IMR-90 (cell line): ENCODE measurements at regions not wholly inside any gene's neighbourhood (a gene's known extent, or its start where the extent isn't known, plus 50 kb on each side); places are given as distances from the start of the nearest gene placed in this dataset.

Experiments used
- ATAC-seq: fragments of 200-7000 bp; cut with Tn5 transposase; 2 replicates; pipeline ENCODE4 v1.9.1; 2020; ENCODE audit warnings: low read depth, mild to moderate bottlenecking, moderate library complexity
- BruUV-seq: library from RNA; stranded (reverse); fragments of 400-500 nt; replicated peaks from 2 replicates; lab custom pipeline; 2021; lab: Mats Ljungman, UMichigan
- CTCF ChIA-PET: fragments of 300-600 bp; formaldehyde crosslinking; extraction: SDS; loops from one replicate; lab custom pipeline; 2021; ENCODE audit warnings: antibody characterized with exemption; lab: Yijun Ruan, JAX
- POLR2A ChIA-PET: fragments of 300-600 bp; sonication (Branson Sonifier 250); formaldehyde crosslinking; loops from one replicate; lab custom pipeline; 2022; ENCODE audit warnings: antibody characterized with exemption; ENCODE audit not compliant: unreplicated experiment; lab: Charles Lee
- DNase-seq: peaks from one replicate; pipeline ENCODE4 v3.0.0; 2013
- H2AFZ ChIP-seq: replicated peaks from 2 replicates; pipeline ENCODE3; 2013; ENCODE audit warnings: low read length, mild to moderate bottlenecking; ENCODE audit not compliant: poor library complexity
- H2AK5ac ChIP-seq: 2 replicates; pipeline ENCODE4 v1.6.1; 2013; ENCODE audit warnings: low read depth, low read length, inconsistent platforms
- H2AK9ac ChIP-seq: replicated peaks from 2 replicates; pipeline ENCODE3; 2013; ENCODE audit warnings: mild to moderate bottlenecking, low read depth, low read length, moderate library complexity; ENCODE audit not compliant: poor library complexity
- H2BK120ac ChIP-seq: 2 replicates; pipeline ENCODE4 v1.6.1; 2013; ENCODE audit warnings: low read depth, low read length, inconsistent platforms
- H2BK15ac ChIP-seq: 3 replicates; pipeline ENCODE4 v1.6.1; 2013; ENCODE audit warnings: low read depth, low read length, inconsistent platforms
- H2BK20ac ChIP-seq: 2 replicates; pipeline ENCODE4 v1.6.1; 2013; ENCODE audit warnings: low read depth, mild to moderate bottlenecking, inconsistent platforms, low read length, moderate library complexity
- H2BK5ac ChIP-seq: 2 replicates; pipeline ENCODE4 v1.6.1; 2013; ENCODE audit warnings: mild to moderate bottlenecking, low read depth, low read length, inconsistent platforms; ENCODE audit not compliant: poor library complexity, severe bottlenecking
- H3K14ac ChIP-seq: replicated peaks from 2 replicates; pipeline ENCODE4 v1.6.1; 2013; ENCODE audit warnings: low read depth, low read length, inconsistent platforms
- H3K18ac ChIP-seq: 2 replicates; pipeline ENCODE4 v1.6.1; 2013; ENCODE audit warnings: low read depth, low read length, control low read depth
- H3K23ac ChIP-seq: 2 replicates; pipeline ENCODE4 v1.6.1; 2013; ENCODE audit warnings: low read depth, low read length, inconsistent platforms
- H3K27ac ChIP-seq: 2 replicates; pipeline ENCODE4 v1.5.1; 2013; ENCODE audit warnings: mild to moderate bottlenecking, control low read depth, low read length; ENCODE audit not compliant: insufficient read depth
- H3K27me3 ChIP-seq: 2 replicates; pipeline ENCODE4 v1.6.1; 2013; ENCODE audit warnings: low read length; ENCODE audit not compliant: control insufficient read depth, insufficient read depth
- H3K36me3 ChIP-seq: 2 replicates; pipeline ENCODE4 v1.6.1; 2013; ENCODE audit warnings: low read length, mixed read lengths; ENCODE audit not compliant: control insufficient read depth, insufficient read depth
- H3K4ac ChIP-seq: 2 replicates; pipeline ENCODE4 v1.6.1; 2013; ENCODE audit warnings: low read depth, low read length, inconsistent platforms
- H3K4me1 ChIP-seq: 2 replicates; pipeline ENCODE4 v1.6.1; 2013; ENCODE audit warnings: low read length, mixed read lengths; ENCODE audit not compliant: control insufficient read depth, insufficient read depth
- H3K4me2 ChIP-seq: 2 replicates; pipeline ENCODE4 v1.6.1; 2013; ENCODE audit warnings: low read depth, mild to moderate bottlenecking, control low read depth, low read length, moderate library complexity
- H3K4me3 ChIP-seq: 2 replicates; pipeline ENCODE4 v1.5.1; 2013; ENCODE audit warnings: low read depth, mild to moderate bottlenecking, control low read depth, low read length, moderate library complexity; ENCODE audit not compliant: insufficient read depth
- H3K56ac ChIP-seq: 2 replicates; pipeline ENCODE4 v1.6.1; 2013; ENCODE audit warnings: low read length, inconsistent platforms; ENCODE audit not compliant: insufficient read depth; ENCODE audit errors: extremely low read depth
- H3K79me1 ChIP-seq, 2 experiments: 2 replicates each; pipeline ENCODE4 v1.6.1; 2013; ENCODE audit warnings: low read length in 2 of 2, inconsistent platforms in 1 of 2, low read depth in 1 of 2
- H3K9ac ChIP-seq: 2 replicates; pipeline ENCODE4 v1.6.1; 2013; ENCODE audit warnings: low read depth, low read length, control low read depth
- H3K9me1 ChIP-seq: 2 replicates; pipeline ENCODE4 v1.6.1; 2013; ENCODE audit warnings: low read length, inconsistent platforms; ENCODE audit not compliant: insufficient read depth
- H3K9me3 ChIP-seq: 2 replicates; pipeline ENCODE4 v1.6.1; 2013; ENCODE audit warnings: low read length; ENCODE audit not compliant: control insufficient read depth, insufficient read depth
- H4K20me1 ChIP-seq: 2 replicates; pipeline ENCODE4 v1.6.1; 2013; ENCODE audit warnings: low read length, inconsistent platforms; ENCODE audit not compliant: insufficient read depth
- H4K5ac ChIP-seq: 2 replicates; pipeline ENCODE4 v1.6.1; 2013; ENCODE audit warnings: mild to moderate bottlenecking, low read depth, low read length, control low read depth
- H4K8ac ChIP-seq, 2 experiments: 2 replicates each; pipeline ENCODE4 v1.6.1; 2013; ENCODE audit warnings: low read depth in 2 of 2, low read length in 2 of 2, control low read depth in 1 of 2, inconsistent platforms in 1 of 2
- H4K91ac ChIP-seq: 2 replicates; pipeline ENCODE4 v1.6.1; 2013; ENCODE audit warnings: low read depth, low read length, inconsistent platforms; ENCODE audit not compliant: insufficient read depth
- BHLHE40 ChIP-seq: fragments of 150-350 bp; IDR thresholded peaks from 2 replicates; pipeline ENCODE4 v1.6.1; 2016; ENCODE audit warnings: mild to moderate bottlenecking, low read depth, low read length
- CEBPB ChIP-seq: IDR thresholded peaks from 2 replicates; pipeline ENCODE4 v1.6.1; 2012; ENCODE audit warnings: low read depth, low read length, improper control_type of control experiment
- CHD1 ChIP-seq: IDR thresholded peaks from 2 replicates; pipeline ENCODE4 v1.6.1; 2012; ENCODE audit warnings: low read depth, low read length, improper control_type of control experiment
- MAFK ChIP-seq: IDR thresholded peaks from 2 replicates; pipeline ENCODE4 v1.6.1; 2012; ENCODE audit warnings: low read depth, low read length, improper control_type of control experiment
- MAZ ChIP-seq: IDR thresholded peaks from 2 replicates; pipeline ENCODE4 v1.6.1; 2012; ENCODE audit warnings: low read depth, mild to moderate bottlenecking, low read length, improper control_type of control experiment, moderate library complexity, borderline replicate concordance
- MXI1 ChIP-seq: IDR thresholded peaks from 2 replicates; pipeline ENCODE4 v1.6.1; 2012; ENCODE audit warnings: low read depth, mild to moderate bottlenecking, low read length, moderate library complexity, borderline replicate concordance
- NFE2L2 ChIP-seq: fragments of 150-350 bp; IDR thresholded peaks from 2 replicates; pipeline ENCODE4 v1.6.1; 2016; ENCODE audit warnings: low read depth, mild to moderate bottlenecking, low read length
- RAD21 ChIP-seq: IDR thresholded peaks from 2 replicates; pipeline ENCODE4 v1.6.1; 2012; ENCODE audit warnings: low read length, improper control_type of control experiment
- RCOR1 ChIP-seq: IDR thresholded peaks from 2 replicates; pipeline ENCODE4 v1.6.1; 2012; ENCODE audit warnings: mild to moderate bottlenecking, low read length, improper control_type of control experiment; ENCODE audit not compliant: insufficient replicate concordance
- RFX5 ChIP-seq: IDR thresholded peaks from 2 replicates; pipeline ENCODE4 v1.8.0; 2012; ENCODE audit warnings: low read depth, mild to moderate bottlenecking, low read length, moderate library complexity
- SMC3 ChIP-seq: fragments of 150-350 bp; IDR thresholded peaks from 2 replicates; pipeline ENCODE4 v1.6.1; 2016; ENCODE audit warnings: low read depth, mild to moderate bottlenecking, antibody characterized with exemption, low read length, moderate library complexity
- WGBS, 2 experiments: methylation state at CpG; one replicate each; pipeline versions ENCODE4 v1.1.5 to v1.1.7; 2013; ENCODE audit warnings: missing lambda C conversion rate in 2 of 2; ENCODE audit not compliant: insufficient read length in 1 of 2; ENCODE audit errors: extremely low coverage in 2 of 2; 5-methylcytosine and 5-hydroxymethylcytosine counted together
- dilution Hi-C: fragments of 300-500 bp; cut with HindIII; formaldehyde crosslinking; loops from one replicate; pipeline ENCODE4 v1.14.3; 2018; ENCODE audit warnings: low sequenced_read_pairs; ENCODE audit not compliant: unreplicated experiment
- in situ Hi-C: fragments of 300-500 bp; cut with MboI; formaldehyde crosslinking; loops from 3 replicates; pipeline ENCODE4 v1.14.3; 2019; ENCODE audit warnings: low sequenced_read_pairs, inconsistent platforms, mixed read lengths
- intact Hi-C: fragments of 100-400 bp; cut with micrococcal nuclease; formaldehyde crosslinking; loops from 2 replicates; pipeline ENCODE4 v1.10.0; 2022
- TF ChIP-seq, protein P1 (sequence below): conservative IDR thresholded peaks from 2 replicates; pipeline ENCODE4 v1.5.1; 2012; ENCODE audit warnings: mild to moderate bottlenecking, low read depth, low read length, improper control_type of control experiment
- TF ChIP-seq, protein P2 (sequence below): fragments of 150-350 bp; IDR thresholded peaks from 2 replicates; pipeline ENCODE4 v1.6.1; 2016; ENCODE audit warnings: low read depth, mild to moderate bottlenecking, low read length, moderate library complexity, borderline replicate concordance
- TF ChIP-seq, protein P3 (sequence below): fragments of 150-350 bp; IDR thresholded peaks from 2 replicates; pipeline ENCODE4 v1.6.1; 2017; ENCODE audit warnings: mild to moderate bottlenecking, antibody characterized with exemption, low read length, low read depth

DNA sequence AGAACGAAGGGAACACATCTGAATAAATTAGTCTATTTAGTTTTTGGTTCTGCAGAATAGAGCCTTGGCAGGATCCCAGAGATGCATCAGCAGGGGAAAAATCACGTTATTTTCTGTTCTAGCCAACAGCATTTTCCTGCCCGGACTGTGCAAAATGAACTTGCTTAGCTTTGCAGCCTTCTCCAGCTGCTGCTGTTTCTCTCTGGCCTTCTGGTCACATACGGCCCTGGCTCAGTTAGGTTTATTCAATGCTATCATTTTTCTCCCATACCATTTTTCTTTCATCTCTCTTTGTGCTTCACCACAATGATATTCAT, 110.4 kb upstream of the KL start:
- Histone ChIP-seq H2AK5ac (no peak overlapping the region), H4K8ac (no peak overlapping the region), H4K91ac (no peak overlapping the region), H4K20me1 (no peaks in the 10 kb centered on the region), H3K18ac (no peak overlapping the region), H3K36me3 (no peaks in the 10 kb centered on the region), H2AFZ (no peak overlapping the region), H3K9me1 (no peaks in the 10 kb centered on the region), H2BK120ac (no peak overlapping the region), H3K27ac (no peak overlapping the region), H3K4me2 (no peak overlapping the region), H2BK20ac (no peak overlapping the region), H3K4me3 (no peak overlapping the region), H3K4me1 (no peaks in the 10 kb centered on the region), H3K56ac (no peak overlapping the region), H3K23ac (no peak overlapping the region), H3K9me3 (peaks cover 2% of the 10 kb centered on the region; the same call in 1 of the 2 replicates), H2AK9ac (no peak overlapping the region), H2BK5ac (no peak overlapping the region), H3K79me1 (no peaks in the 10 kb centered on the region), H4K5ac (no peak overlapping the region), H3K27me3 (no peaks in the 10 kb centered on the region), H3K14ac (no peak overlapping the region), H2BK15ac (no peak overlapping the region), H3K9ac (no peak overlapping the region), H3K4ac (no peak overlapping the region)
- POLR2A ChIA-PET, result no interaction called here
- dilution Hi-C loops, result no loop called here
- in situ Hi-C loops, result no loop called here
- CTCF ChIA-PET, result no interaction called here
- ATAC-seq, result no peak
- intact Hi-C loops, result loop anchor here (10.0 kb wide), 1 partner anchor 121 kb away; no protein-coding TSS in a partner anchor
- DNase-seq, result peak; percentile 19
- WGBS, 2 experiments, result 33% methylated on average over 3 of the region's 4 CpGs; no CpG with 5 or more reads in 1 of the 2 experiments
- BruUV-seq, result no TSS peak
- TF ChIP-seq CHD1 (no peak), RAD21 (no peak), NFE2L2 (no peak), RCOR1 (no peak), RFX5 (no peak), MAZ (no peak), SMC3 (no peak), CEBPB (no peak), MXI1 (no peak), MAFK (no peak), BHLHE40 (no peak)
- TF ChIP-seq, protein P1, sequence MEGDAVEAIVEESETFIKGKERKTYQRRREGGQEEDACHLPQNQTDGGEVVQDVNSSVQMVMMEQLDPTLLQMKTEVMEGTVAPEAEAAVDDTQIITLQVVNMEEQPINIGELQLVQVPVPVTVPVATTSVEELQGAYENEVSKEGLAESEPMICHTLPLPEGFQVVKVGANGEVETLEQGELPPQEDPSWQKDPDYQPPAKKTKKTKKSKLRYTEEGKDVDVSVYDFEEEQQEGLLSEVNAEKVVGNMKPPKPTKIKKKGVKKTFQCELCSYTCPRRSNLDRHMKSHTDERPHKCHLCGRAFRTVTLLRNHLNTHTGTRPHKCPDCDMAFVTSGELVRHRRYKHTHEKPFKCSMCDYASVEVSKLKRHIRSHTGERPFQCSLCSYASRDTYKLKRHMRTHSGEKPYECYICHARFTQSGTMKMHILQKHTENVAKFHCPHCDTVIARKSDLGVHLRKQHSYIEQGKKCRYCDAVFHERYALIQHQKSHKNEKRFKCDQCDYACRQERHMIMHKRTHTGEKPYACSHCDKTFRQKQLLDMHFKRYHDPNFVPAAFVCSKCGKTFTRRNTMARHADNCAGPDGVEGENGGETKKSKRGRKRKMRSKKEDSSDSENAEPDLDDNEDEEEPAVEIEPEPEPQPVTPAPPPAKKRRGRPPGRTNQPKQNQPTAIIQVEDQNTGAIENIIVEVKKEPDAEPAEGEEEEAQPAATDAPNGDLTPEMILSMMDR, result no peak
- TF ChIP-seq, protein P2, sequence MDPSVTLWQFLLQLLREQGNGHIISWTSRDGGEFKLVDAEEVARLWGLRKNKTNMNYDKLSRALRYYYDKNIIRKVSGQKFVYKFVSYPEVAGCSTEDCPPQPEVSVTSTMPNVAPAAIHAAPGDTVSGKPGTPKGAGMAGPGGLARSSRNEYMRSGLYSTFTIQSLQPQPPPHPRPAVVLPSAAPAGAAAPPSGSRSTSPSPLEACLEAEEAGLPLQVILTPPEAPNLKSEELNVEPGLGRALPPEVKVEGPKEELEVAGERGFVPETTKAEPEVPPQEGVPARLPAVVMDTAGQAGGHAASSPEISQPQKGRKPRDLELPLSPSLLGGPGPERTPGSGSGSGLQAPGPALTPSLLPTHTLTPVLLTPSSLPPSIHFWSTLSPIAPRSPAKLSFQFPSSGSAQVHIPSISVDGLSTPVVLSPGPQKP, result no peak
- TF ChIP-seq, protein P3, sequence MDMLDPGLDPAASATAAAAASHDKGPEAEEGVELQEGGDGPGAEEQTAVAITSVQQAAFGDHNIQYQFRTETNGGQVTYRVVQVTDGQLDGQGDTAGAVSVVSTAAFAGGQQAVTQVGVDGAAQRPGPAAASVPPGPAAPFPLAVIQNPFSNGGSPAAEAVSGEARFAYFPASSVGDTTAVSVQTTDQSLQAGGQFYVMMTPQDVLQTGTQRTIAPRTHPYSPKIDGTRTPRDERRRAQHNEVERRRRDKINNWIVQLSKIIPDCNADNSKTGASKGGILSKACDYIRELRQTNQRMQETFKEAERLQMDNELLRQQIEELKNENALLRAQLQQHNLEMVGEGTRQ, result no peak
